ENCODE measurements at regions not wholly inside any gene's neighbourhood (a gene's known extent, or its start where the extent isn't known, plus 50 kb on each side); places are given as distances from the start of the nearest gene placed in this dataset.

- Histone ChIP-seq H4K20me1 (ENCODE audit: low read length) (no peaks in the 10 kb centered on the region), H3K9ac (ENCODE audit: low read length) (no peak overlapping the region), H3K4me3 (ENCODE audit: low read length) (no peak overlapping the region), H3K36me3 (ENCODE audit: low read depth, low read length) (no peaks in the 10 kb centered on the region), H3K27ac (ENCODE audit: low read length) (no peak overlapping the region), H3K27me3 (ENCODE audit: low read length) (no peaks in the 10 kb centered on the region), H3K9me3 (ENCODE audit: low read length) (no peaks in the 10 kb centered on the region), H3K79me2 (ENCODE audit: low read length) (no peaks in the 10 kb centered on the region), H2AFZ (ENCODE audit: low read length) (no peak overlapping the region), H3F3A (ENCODE audit: low read length, unreplicated experiment) (no peaks in the 10 kb centered on the region), H3K9me2 (replicated peaks; ENCODE audit: low read length) (no peaks in the 10 kb centered on the region), H3K4me2 (ENCODE audit: low read length) (no peak overlapping the region), H3K4me1 (ENCODE audit: insufficient read depth, low read length) (no peaks in the 10 kb centered on the region)
- TF ChIP-seq EZH2 (IDR thresholded peaks at IDR 0.05; ENCODE audit: low read length, unreplicated experiment) (no peak), EZH2phosphoT487 (IDR thresholded peaks at IDR 0.05; ENCODE audit: borderline replicate concordance, low read length) (no peak), CTCF (conservative IDR thresholded peaks at IDR 0.05; ENCODE audit: low read depth, low read length) (no peak)
- POLR2A ChIA-PET (ENCODE audit: unreplicated experiment): no interaction called here
- ATAC-seq: no peak
- intact Hi-C loops (cut with micrococcal nuclease): no loop called here
- no TSS peak for BruUV-seq (replicated peaks)
- DNase-seq: no peak
- CTCF ChIA-PET: no interaction called here
Observed at GRCh38 chr21:38958323-38958705, 152.6 kb downstream of the ETS2 start.

- no peak for TF ChIP-seq CTCF (conservative IDR thresholded peaks at IDR 0.05; ENCODE audit: low read depth, low read length)
- no peak for TF ChIP-seq EZH2phosphoT487 (IDR thresholded peaks at IDR 0.05; ENCODE audit: borderline replicate concordance, low read length)
- TF ChIP-seq EZH2 (IDR thresholded peaks at IDR 0.05; ENCODE audit: low read length, unreplicated experiment): no peak
- Histone ChIP-seq H4K20me1 (ENCODE audit: low read length) (no peaks in the 10 kb centered on the region), H3K79me2 (ENCODE audit: low read length) (no peaks in the 10 kb centered on the region), H3K9me2 (replicated peaks; ENCODE audit: low read length) (no peaks in the 10 kb centered on the region), H3K9ac (ENCODE audit: low read length) (no peak overlapping the region), H3K4me2 (ENCODE audit: low read length) (no peak overlapping the region), H3K4me1 (ENCODE audit: insufficient read depth, low read length) (no peaks in the 10 kb centered on the region), H3K36me3 (ENCODE audit: low read depth, low read length) (no peaks in the 10 kb centered on the region), H3K27ac (ENCODE audit: low read length) (no peak overlapping the region), H2AFZ (ENCODE audit: low read length) (no peak overlapping the region), H3K4me3 (ENCODE audit: low read length) (no peak overlapping the region), H3K9me3 (ENCODE audit: low read length) (no peaks in the 10 kb centered on the region), H3F3A (ENCODE audit: low read length, unreplicated experiment) (no peaks in the 10 kb centered on the region), H3K27me3 (ENCODE audit: low read length) (no peaks in the 10 kb centered on the region)
- intact Hi-C loops (cut with micrococcal nuclease): no loop called here
- POLR2A ChIA-PET (ENCODE audit: unreplicated experiment): no interaction called here
- no peak for DNase-seq
- ATAC-seq: no peak
- CTCF ChIA-PET: no interaction called here
- no TSS peak for BruUV-seq (replicated peaks)
Observed at GRCh38 chr21:38957575-38958322, 152.0 kb downstream of the ETS2 start.

GRCh38 chr21:38956856-38957571 is 151.3 kb downstream of the ETS2 start:
- BruUV-seq (replicated peaks): no TSS peak
- no peak overlapping the region for H3K27ac ChIP-seq (ENCODE audit: low read length)
- CTCF ChIA-PET: interaction anchor here (0.6 kb wide), 1 partner anchor 154 kb away, joined by 3 read pairs; no protein-coding TSS in a partner anchor
- intact Hi-C loops (cut with micrococcal nuclease): no loop called here
- POLR2A ChIA-PET (ENCODE audit: unreplicated experiment): no interaction called here
- H3K4me3 ChIP-seq (ENCODE audit: low read length): no peak overlapping the region
- no peak for DNase-seq
- no peak overlapping the region for H3K9ac ChIP-seq (ENCODE audit: low read length)
- H3K4me1 ChIP-seq (ENCODE audit: insufficient read depth, low read length): no peaks in the 10 kb centered on the region
- no peaks in the 10 kb centered on the region for H3K9me2 ChIP-seq (replicated peaks; ENCODE audit: low read length)
- no peaks in the 10 kb centered on the region for H3K79me2 ChIP-seq (ENCODE audit: low read length)
- H3K27me3 ChIP-seq (ENCODE audit: low read length): no peaks in the 10 kb centered on the region
- no peak for ATAC-seq
- no peak overlapping the region for H3K4me2 ChIP-seq (ENCODE audit: low read length)
- no peak overlapping the region for H2AFZ ChIP-seq (ENCODE audit: low read length)
- no peaks in the 10 kb centered on the region for H3F3A ChIP-seq (ENCODE audit: low read length, unreplicated experiment)
- TF ChIP-seq EZH2 (IDR thresholded peaks at IDR 0.05; ENCODE audit: low read length, unreplicated experiment): no peak
- no peak for TF ChIP-seq CTCF (conservative IDR thresholded peaks at IDR 0.05; ENCODE audit: low read depth, low read length)
- no peak for TF ChIP-seq EZH2phosphoT487 (IDR thresholded peaks at IDR 0.05; ENCODE audit: borderline replicate concordance, low read length)
- H3K9me3 ChIP-seq (ENCODE audit: low read length): no peaks in the 10 kb centered on the region
- no peaks in the 10 kb centered on the region for H4K20me1 ChIP-seq (ENCODE audit: low read length)
- no peaks in the 10 kb centered on the region for H3K36me3 ChIP-seq (ENCODE audit: low read depth, low read length)
